HG03432 (cell line): ENCODE measurements at regions not wholly inside any gene's neighbourhood (a gene's known extent, or its start where the extent isn't known, plus 50 kb on each side); places are given as distances from the start of the nearest gene placed in this dataset.
A peak's percentile ranks its signal among the peaks of the same experiment; 100 is the strongest.
"Not testable (repeated sequence)": the region's sequence is repeated elsewhere in the genome, so short reads cannot be mapped to it uniquely, and the experiment has no call there.

ENCODE experiments used
- ATAC-seq: cut with Tn5 transposase; IDR thresholded peaks from one replicate; pipeline ENCODE4 v1.9.1; 2021; ENCODE audit warnings: mild to moderate bottlenecking, moderate library complexity; ENCODE audit not compliant: unreplicated experiment

- no peak for ATAC-seq
Observed at GRCh38 chr4:85018983-85019382, 52.5 kb upstream of the WDFY3 start.

DNA sequence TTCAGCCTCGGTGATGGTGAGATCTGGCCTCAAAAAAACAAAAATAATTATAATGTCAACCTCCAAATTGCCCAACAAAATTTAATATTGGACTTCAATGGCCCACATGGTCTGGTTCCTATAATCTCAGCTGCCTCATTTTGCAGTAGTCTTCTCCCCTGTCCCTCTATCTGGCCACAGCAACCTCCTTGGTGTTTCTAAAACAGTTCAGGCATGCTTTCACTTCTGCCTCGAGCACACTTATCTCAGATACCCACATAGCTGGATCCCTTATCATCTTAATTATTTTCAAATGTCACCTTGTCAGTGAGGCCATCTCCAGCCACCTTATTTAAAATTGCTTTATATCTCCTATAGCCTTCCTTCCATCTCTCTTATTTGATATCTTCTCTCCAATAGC lies 52.9 kb upstream of the WDFY3 start:
- ATAC-seq = no peak

- no peak for ATAC-seq
Observed at GRCh38 chr4:85024671-85025070, 58.2 kb upstream of the WDFY3 start.

GRCh38 chr4:85028910-85029309 lies 62.4 kb upstream of the WDFY3 start:
- ATAC-seq = no peak

DNA sequence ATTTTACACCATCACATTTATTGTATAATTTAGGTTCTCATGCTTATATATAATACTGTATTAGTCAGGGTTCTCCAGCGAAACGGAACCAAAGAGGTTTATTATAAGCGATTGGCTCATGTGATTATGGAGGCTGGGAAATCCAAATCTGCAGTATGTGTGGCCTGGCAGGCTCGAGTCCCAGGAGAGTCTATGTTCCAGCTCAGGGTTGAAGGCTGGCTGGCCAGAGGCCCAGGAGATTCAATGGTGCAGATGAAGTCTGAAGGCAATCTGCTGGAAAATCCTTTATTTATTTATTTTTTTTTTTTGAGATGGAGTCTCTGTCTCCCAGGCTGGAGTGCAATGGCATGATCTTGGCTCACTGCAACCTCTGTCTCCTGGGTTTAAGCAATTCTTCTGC lies 63.0 kb upstream of the WDFY3 start:
- no peak for ATAC-seq

GRCh38 chr4:85030156-85030555 lies 63.7 kb upstream of the WDFY3 start:
- ATAC-seq = no peak

GRCh38 chr4:85033838-85034237 lies 67.3 kb upstream of the WDFY3 start:
- ATAC-seq = not testable (repeated sequence)

- ATAC-seq = no peak
Observed at GRCh38 chr4:85039526-85039925, 73.0 kb upstream of the WDFY3 start.

- ATAC-seq = peak; percentile 72
Observed at GRCh38 chr4:85043812-85044496, 77.5 kb upstream of the WDFY3 start.

DNA sequence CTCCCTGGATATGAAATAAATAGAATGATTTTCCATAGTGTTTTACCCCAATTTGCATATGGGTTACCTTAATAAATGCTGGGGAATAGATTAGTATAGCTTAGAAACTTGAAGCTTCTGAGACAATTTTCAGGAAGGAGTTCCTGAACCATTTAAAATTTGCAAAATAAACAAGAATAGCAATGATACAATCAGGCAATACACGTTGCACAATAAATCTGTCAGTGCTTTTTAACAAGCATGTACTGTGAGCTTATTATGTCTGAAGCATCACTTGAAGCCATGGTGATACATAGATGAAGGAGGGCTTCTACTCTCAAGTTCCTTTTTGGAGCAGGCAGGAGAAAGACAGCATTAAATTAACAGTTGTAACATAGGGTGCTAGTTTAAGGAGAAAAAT lies 84.2 kb upstream of the WDFY3 start:
- no peak for ATAC-seq

DNA sequence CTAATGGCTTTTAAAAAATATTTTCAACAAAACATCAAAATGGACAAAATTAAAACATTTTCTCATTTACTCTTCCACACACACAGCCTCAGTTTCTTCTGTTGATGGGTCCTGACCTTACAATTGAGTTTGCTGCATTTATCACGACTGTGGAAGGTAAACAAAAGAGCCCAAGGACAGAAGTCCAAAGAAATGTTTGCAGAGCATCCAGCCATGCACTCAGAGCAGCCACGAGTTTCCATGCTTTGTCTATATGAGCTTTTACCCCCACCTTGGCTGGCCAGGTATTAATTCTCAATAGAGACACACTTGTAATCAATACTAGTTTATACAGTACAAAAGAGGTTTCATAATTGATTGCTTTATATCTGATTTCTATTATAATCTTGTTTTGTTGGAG lies 85.0 kb upstream of the WDFY3 start:
- ATAC-seq = no peak

DNA sequence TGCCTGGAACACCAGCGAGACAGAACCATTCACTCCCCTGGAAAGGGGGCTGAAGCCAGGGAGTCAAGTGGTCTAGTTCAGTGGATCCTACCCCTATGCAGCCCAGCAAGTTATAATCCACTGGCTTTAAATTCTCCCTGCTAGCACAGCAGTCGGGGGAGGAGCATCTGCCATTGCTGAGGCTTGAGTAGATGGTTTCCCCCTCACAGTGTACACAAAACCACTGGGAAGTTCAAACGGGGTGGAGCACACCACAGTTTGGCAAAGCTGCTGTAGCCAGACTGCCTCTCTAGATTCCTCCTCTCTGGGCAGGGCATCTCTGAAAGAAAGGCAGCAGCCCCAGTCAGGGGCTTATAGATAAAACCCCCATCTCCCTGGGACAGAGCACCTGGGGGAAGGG lies 88.4 kb upstream of the WDFY3 start:
- ATAC-seq = not testable (repeated sequence)

- ATAC-seq = no peak
Observed at GRCh38 chr4:85058551-85058950, 92.1 kb upstream of the WDFY3 start.

- no peak for ATAC-seq
Observed at GRCh38 chr4:85061974-85062373, 95.5 kb upstream of the WDFY3 start.

DNA sequence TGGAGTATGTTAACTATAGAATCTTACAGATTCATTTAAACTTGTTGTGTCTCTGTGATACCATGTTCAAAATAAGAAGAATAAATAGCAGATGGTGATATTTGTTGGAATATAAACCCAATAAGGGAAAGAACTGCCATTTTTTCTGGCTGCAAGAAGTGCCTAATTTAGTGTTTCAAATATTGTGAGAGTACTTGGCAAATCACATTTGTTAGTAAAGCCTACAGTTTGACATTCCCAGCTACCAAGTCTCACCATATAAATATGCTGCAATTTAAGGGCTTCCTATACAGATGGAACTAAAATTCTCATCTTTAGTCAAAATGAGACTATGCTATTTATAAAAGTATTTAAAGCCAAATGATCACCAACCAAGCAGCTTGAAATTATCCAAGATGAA lies 96.0 kb upstream of the WDFY3 start:
- ATAC-seq = no peak

- no peak for ATAC-seq
Observed at GRCh38 chr4:85067342-85067741, 100.9 kb upstream of the WDFY3 start.

DNA sequence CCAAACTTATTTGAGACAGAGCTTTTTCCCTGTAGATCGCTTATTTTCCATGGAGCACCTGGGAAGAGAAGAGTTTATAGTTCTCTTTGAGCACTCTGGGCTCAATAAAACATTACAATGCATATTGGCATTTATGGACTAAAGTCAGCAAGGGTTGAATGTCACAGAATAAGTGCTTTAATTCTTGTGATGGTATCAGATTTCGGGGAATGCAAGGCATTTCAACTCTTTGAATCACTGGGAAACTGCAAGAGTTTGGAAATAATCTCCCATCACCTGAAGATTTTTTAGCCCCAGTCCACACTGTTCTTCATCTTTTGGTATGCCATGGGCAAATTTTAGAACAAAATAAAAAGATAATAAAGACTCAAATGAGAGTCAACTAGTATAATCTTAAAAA lies 111.5 kb upstream of the WDFY3 start:
- no peak for ATAC-seq

DNA sequence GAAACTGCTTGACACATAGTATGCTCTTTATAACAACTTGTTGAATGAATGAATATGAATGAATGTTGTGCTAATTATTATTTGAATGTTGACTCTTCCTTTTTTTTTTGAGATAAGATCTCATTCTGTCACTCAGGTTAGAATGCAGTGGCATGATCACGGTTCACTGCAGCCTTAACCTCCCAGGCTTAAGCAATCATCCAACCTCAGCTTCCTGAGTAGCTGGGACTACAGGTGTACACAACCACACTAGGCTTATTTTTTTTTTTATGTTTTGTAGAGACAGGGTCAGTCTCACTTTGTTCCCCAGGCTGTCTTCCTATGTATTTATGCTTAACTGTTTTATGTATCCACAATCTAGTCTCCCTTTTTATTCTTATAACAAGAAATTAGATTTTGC lies 114.7 kb upstream of the WDFY3 start:
- ATAC-seq = no peak

- ATAC-seq = peak; percentile 91
Observed at GRCh38 chr4:85084371-85085094, 118.0 kb upstream of the WDFY3 start.

DNA sequence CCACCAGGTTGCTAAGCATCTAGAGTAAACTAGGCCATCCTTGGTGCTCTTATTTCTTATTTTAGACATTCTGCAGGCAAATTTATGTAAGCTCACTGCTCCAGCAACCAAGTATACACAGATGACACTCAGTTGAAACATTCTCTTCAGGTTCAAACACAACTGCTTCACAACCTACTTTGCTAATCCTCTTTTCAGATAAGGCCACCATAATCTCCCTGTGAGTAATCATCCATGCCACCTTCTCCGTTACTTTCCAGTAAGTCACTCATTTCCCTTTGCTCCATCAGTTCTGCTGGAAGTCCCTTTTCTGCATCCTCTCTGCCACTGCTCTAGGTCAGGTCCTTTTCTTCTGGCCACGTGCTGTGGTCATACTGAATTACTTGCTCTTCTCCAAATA lies 120.2 kb upstream of the WDFY3 start:
- ATAC-seq = no peak

DNA sequence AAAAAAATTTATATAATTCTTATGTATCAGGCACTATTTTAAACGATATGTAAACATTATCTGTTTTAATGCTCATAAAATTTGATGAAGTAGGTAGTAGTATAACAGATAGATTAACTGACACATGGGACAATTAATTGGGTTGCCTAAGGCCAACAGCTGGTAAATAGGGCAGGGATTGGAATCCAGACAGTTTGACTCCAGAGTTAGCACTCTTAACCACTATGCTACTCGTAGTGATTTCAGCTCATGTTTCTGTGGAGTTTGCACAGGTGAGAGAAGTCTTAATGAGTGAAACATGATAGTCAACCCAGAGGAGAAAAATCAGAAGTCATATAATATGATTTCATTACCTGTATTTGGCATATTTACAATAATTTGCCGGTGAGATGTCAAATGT lies 126.0 kb upstream of the WDFY3 start:
- ATAC-seq = no peak

- no peak for ATAC-seq
Observed at GRCh38 chr4:85092943-85093342, 126.5 kb upstream of the WDFY3 start.

DNA sequence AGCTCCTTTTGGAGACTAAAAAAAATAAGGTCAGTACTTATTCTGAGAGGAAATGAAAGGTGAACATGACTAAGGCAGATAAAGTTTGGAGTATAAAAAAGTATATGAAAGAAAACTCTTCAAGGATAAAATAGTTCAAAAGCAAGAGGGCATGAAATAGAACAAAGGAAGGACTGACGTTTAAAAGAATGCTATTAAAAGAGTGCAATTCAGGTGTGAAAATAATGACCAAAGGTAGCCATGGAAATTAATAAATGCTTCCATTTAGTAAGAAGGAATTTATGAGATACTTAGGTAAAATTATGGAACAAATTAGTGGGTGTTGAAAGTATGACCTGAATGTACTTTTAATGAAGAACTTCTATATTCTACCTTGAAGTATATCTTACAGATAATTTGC lies 128.2 kb upstream of the WDFY3 start:
- ATAC-seq = no peak
